ENCODE measurements at regions not wholly inside any gene's neighbourhood (a gene's known extent, or its start where the extent isn't known, plus 50 kb on each side); places are given as distances from the start of the nearest gene placed in this dataset.

DNA sequence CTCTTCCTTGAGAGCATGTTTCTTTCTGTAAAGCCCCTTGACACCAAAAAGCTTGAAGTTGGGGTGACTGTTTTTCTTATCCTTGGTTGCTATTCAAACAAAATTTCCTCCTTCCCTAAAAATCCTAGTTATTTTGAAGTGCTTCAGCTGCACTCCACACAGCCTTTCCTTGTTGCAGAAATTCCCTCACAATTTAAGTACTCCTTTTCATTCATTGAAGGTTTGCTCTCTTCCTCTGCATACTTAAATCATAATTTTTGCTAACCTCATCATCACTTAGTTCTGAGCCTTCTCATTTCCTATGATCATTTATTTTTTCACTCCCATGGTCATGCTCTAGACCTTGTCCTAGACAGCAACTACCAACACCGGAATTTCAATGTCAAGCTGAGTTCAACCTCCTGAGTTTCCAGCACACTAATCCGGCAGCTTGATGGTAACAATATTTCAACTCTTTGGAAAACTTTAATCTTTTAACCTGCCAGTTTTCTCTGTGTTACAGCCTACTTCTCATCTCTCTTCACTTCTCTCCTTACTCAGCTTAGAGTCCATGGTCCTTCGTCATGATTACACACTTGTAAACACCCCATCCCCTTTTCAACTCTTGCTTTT is 78.7 kb upstream of the ACTBL2 start:
- no peaks in the 10 kb centered on the region for H3K36me3 Mint-ChIP-seq (ENCODE audit: low read depth)
- H3K9me3 Mint-ChIP-seq = no peaks in the 10 kb centered on the region
- H3K4me3 Mint-ChIP-seq (ENCODE audit: low read depth) = no peak overlapping the region

GRCh38 chr5:57559110-57559635 is 76.6 kb upstream of the ACTBL2 start:
- DNase-seq (ENCODE audit: low spot score) = no peak
- no peak overlapping the region for H3K4me3 Mint-ChIP-seq (ENCODE audit: low read depth)
- no peaks in the 10 kb centered on the region for H3K4me1 Mint-ChIP-seq (ENCODE audit: low read depth)
- H3K36me3 Mint-ChIP-seq (ENCODE audit: low read depth) = no peaks in the 10 kb centered on the region
- intact Hi-C loops (cut with micrococcal nuclease) = no loop called here
- peaks cover 33% of the 10 kb centered on the region for H3K27me3 Mint-ChIP-seq (ENCODE audit: low read depth)
- H3K27ac Mint-ChIP-seq = no peak overlapping the region
- H3K9me3 Mint-ChIP-seq = no peaks in the 10 kb centered on the region

More for the DNA sequence above, 78.7 kb upstream of the ACTBL2 start:
- intact Hi-C loops (cut with micrococcal nuclease) = no loop called here
- H3K27me3 Mint-ChIP-seq (ENCODE audit: low read depth) = peaks cover 41% of the 10 kb centered on the region
- H3K4me1 Mint-ChIP-seq (ENCODE audit: low read depth) = no peaks in the 10 kb centered on the region
- no peak for DNase-seq (ENCODE audit: low spot score)
- no peak overlapping the region for H3K27ac Mint-ChIP-seq

- Mint-ChIP-seq H3K4me1 (ENCODE audit: low read depth) (no peaks in the 10 kb centered on the region), H3K27ac (no peak overlapping the region), H3K9me3 (no peaks in the 10 kb centered on the region), H3K4me3 (ENCODE audit: low read depth) (no peak overlapping the region), H3K36me3 (ENCODE audit: low read depth) (no peaks in the 10 kb centered on the region), H3K27me3 (ENCODE audit: low read depth) (peaks cover 6% of the 10 kb centered on the region)
- intact Hi-C loops (cut with micrococcal nuclease) = no loop called here
- DNase-seq (ENCODE audit: low spot score) = no peak
Measured at GRCh38 chr5:57552033-57552432, 69.4 kb upstream of the ACTBL2 start.

- DNase-seq (ENCODE audit: low spot score) = no peak
- intact Hi-C loops (cut with micrococcal nuclease) = no loop called here
- H3K36me3 Mint-ChIP-seq (ENCODE audit: low read depth) = no peaks in the 10 kb centered on the region
- no peak overlapping the region for H3K27ac Mint-ChIP-seq
- H3K4me3 Mint-ChIP-seq (ENCODE audit: low read depth) = no peak overlapping the region
- H3K9me3 Mint-ChIP-seq = no peaks in the 10 kb centered on the region
- no peaks in the 10 kb centered on the region for H3K4me1 Mint-ChIP-seq (ENCODE audit: low read depth)
- peaks cover 5% of the 10 kb centered on the region for H3K27me3 Mint-ChIP-seq (ENCODE audit: low read depth)
Measured at GRCh38 chr5:57551251-57551650, 68.6 kb upstream of the ACTBL2 start.

DNA sequence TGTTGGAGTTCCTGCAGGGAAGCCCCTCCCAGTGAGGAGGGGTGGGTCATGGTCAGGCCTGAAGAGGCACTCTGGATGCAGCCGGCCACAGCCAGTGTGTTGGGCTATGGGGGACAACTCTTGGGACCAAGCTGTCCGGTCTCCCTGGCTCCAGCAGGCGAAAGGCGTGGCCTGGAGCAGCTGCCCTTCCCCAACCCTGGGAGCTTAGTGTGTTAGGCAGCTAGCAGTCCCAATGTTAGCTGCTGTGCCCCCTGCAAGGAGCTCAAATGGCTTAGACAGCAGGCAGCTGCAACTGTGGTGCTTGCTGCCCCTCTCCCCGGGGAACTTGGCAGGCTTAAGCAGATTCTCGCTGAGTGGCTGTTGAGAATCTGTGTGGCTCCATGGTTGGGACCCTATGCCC is 67.5 kb upstream of the ACTBL2 start:
- DNase-seq (ENCODE audit: low spot score) = no peak

DNA sequence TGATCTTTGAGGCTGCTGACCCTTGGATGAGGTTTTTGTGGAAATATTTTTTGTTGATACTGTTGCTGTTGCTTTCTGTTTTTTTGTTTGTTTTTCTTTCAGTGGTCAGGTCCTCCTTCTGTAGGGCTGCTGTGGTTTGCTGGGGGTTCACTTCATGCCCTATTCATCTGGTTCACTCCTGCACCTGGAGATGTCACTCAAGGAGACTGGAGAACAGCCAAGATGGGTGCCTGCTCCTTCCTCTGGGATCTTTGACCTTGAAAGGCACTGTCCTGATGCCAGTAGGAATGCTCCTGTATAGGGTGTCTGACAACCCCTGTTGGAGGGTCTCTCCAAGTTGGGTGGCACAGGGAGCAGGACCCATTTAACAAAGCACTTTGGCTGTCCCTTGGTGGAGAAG is 67.0 kb upstream of the ACTBL2 start:
- intact Hi-C loops (cut with micrococcal nuclease) = no loop called here
- Mint-ChIP-seq H3K27ac (peak overlapping the region; percentile 0), H3K36me3 (ENCODE audit: low read depth) (no peaks in the 10 kb centered on the region), H3K4me3 (ENCODE audit: low read depth) (no peak overlapping the region), H3K4me1 (ENCODE audit: low read depth) (no peaks in the 10 kb centered on the region), H3K9me3 (no peaks in the 10 kb centered on the region), H3K27me3 (ENCODE audit: low read depth) (peaks cover 4% of the 10 kb centered on the region)
- no peak for DNase-seq (ENCODE audit: low spot score)

More for the DNA sequence above, 67.5 kb upstream of the ACTBL2 start:
- H3K4me1 Mint-ChIP-seq (ENCODE audit: low read depth) = no peaks in the 10 kb centered on the region
- intact Hi-C loops (cut with micrococcal nuclease) = no loop called here
- no peak overlapping the region for H3K4me3 Mint-ChIP-seq (ENCODE audit: low read depth)
- H3K27me3 Mint-ChIP-seq (ENCODE audit: low read depth) = peaks cover 4% of the 10 kb centered on the region
- no peaks in the 10 kb centered on the region for H3K36me3 Mint-ChIP-seq (ENCODE audit: low read depth)
- H3K9me3 Mint-ChIP-seq = no peaks in the 10 kb centered on the region
- H3K27ac Mint-ChIP-seq = no peak overlapping the region

DNA sequence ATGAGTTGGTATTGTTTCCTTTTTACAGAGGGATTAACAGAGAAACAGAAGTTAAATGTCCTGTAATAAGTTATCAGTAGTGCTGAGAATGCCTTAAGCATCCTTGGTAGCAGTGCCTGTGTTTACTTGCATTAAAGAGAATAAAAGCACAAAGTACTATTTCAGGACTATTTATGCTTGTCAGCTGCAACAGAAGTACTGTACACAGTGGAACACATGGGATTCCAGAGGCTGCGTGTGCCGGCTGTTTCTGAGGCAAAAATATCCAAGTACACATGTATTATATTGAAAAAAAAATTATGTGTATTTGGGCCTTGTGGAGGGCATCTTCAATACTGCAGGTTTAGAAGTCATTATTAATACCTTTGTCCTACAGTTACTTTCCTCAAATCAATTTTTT is 58.2 kb upstream of the ACTBL2 start:
- no peak overlapping the region for H3K4me3 Mint-ChIP-seq (ENCODE audit: low read depth)
- peaks cover 12% of the 10 kb centered on the region for H3K4me1 Mint-ChIP-seq (ENCODE audit: low read depth)
- intact Hi-C loops (cut with micrococcal nuclease) = no loop called here

GRCh38 chr5:57539281-57539701 is 56.7 kb upstream of the ACTBL2 start:
- intact Hi-C loops (cut with micrococcal nuclease) = no loop called here
- no peak for DNase-seq (ENCODE audit: low spot score)
- peaks cover 12% of the 10 kb centered on the region for H3K4me1 Mint-ChIP-seq (ENCODE audit: low read depth)

More for the DNA sequence above, 58.2 kb upstream of the ACTBL2 start:
- Mint-ChIP-seq H3K36me3 (ENCODE audit: low read depth) (no peaks in the 10 kb centered on the region), H3K9me3 (no peaks in the 10 kb centered on the region), H3K27me3 (ENCODE audit: low read depth) (no peaks in the 10 kb centered on the region), H3K27ac (no peak overlapping the region)
- no peak for DNase-seq (ENCODE audit: low spot score)

DNA sequence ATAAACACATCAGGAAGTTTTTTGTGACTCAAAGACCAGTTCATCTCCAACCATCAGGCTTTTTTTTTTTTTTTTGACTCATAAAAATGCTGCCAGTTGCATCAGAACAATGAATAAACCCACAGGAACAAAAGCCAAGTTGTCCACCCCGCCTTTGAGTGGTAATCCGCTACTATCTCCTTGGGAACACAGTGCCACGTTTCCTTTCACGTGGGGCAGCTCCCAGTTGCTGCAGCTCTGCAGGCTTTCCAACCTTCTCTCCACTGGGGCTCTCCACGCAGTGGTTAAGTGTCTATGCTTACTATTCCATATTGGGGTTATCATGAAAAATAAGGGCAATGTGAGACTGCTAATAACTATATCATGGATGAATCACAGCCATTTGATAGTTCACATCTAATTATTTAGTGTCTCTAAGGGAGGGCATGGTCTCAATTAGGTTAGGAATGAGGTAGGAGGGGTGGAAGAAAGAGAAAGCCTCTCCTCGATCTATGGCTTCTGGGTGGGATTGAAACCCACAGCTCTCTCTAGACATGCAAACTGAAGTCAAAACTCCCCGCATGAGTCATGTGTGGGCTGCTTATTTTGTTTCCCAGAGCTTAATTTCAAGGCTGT is 55.8 kb upstream of the ACTBL2 start:
- Mint-ChIP-seq H3K4me3 (ENCODE audit: low read depth) (no peak overlapping the region), H3K27me3 (ENCODE audit: low read depth) (no peaks in the 10 kb centered on the region), H3K4me1 (ENCODE audit: low read depth) (peaks cover 12% of the 10 kb centered on the region), H3K27ac (no peak overlapping the region), H3K36me3 (ENCODE audit: low read depth) (no peaks in the 10 kb centered on the region), H3K9me3 (no peaks in the 10 kb centered on the region)
- no peak for DNase-seq (ENCODE audit: low spot score)
- intact Hi-C loops (cut with micrococcal nuclease) = no loop called here

More at GRCh38 chr5:57539281-57539701, 56.7 kb upstream of the ACTBL2 start:
- Mint-ChIP-seq H3K36me3 (ENCODE audit: low read depth) (no peaks in the 10 kb centered on the region), H3K9me3 (no peaks in the 10 kb centered on the region), H3K4me3 (ENCODE audit: low read depth) (no peak overlapping the region), H3K27ac (no peak overlapping the region), H3K27me3 (ENCODE audit: low read depth) (no peaks in the 10 kb centered on the region)

- H3K4me1 Mint-ChIP-seq (ENCODE audit: low read depth) = peaks cover 12% of the 10 kb centered on the region
- no peak for DNase-seq (ENCODE audit: low spot score)
- H3K4me3 Mint-ChIP-seq (ENCODE audit: low read depth) = no peak overlapping the region
- no peaks in the 10 kb centered on the region for H3K27me3 Mint-ChIP-seq (ENCODE audit: low read depth)
- no peak overlapping the region for H3K27ac Mint-ChIP-seq
- H3K9me3 Mint-ChIP-seq = no peaks in the 10 kb centered on the region
- intact Hi-C loops (cut with micrococcal nuclease) = no loop called here
- no peaks in the 10 kb centered on the region for H3K36me3 Mint-ChIP-seq (ENCODE audit: low read depth)
Measured at GRCh38 chr5:57537811-57538210, 55.2 kb upstream of the ACTBL2 start.

GRCh38 chr5:57532513-57533497 is 50.2 kb upstream of the ACTBL2 start:
- intact Hi-C loops (cut with micrococcal nuclease) = no loop called here
- Mint-ChIP-seq H3K27me3 (ENCODE audit: low read depth) (peaks cover 1% of the 10 kb centered on the region), H3K36me3 (ENCODE audit: low read depth) (no peaks in the 10 kb centered on the region), H3K9me3 (no peaks in the 10 kb centered on the region), H3K27ac (no peak overlapping the region), H3K4me3 (ENCODE audit: low read depth) (no peak overlapping the region), H3K4me1 (ENCODE audit: low read depth) (peaks cover 10% of the 10 kb centered on the region)
- no peak for DNase-seq (ENCODE audit: low spot score)
